ENCODE measurements at regions not wholly inside any gene's neighbourhood (a gene's known extent, or its start where the extent isn't known, plus 50 kb on each side); places are given as distances from the start of the nearest gene placed in this dataset.

DNA sequence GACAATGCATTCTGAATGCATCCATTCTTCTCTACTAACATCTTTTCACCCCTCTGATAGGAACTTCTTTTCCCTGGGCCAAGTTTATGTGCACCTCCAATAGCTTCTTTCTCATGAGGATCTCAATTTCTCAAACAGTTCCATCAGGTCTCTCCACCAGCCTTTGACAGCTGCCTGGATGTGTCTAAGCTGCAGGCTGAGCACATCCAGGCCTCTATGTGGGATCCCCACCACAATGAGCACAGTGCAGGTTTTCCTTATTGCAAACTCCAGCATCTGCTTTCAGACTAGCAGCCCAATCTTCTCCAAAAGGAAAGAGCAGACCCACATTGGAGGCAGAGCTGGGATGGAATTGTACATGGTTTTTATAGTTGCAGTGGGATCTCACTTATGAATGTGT lies 145.3 kb upstream of the TBX20 start:
- H3K4me3 ChIP-seq: no peak overlapping the region
- no peaks in the 10 kb centered on the region for H3K4me1 ChIP-seq
- no peak for DNase-seq
- H3K27me3 ChIP-seq: no peaks in the 10 kb centered on the region
- no peaks in the 10 kb centered on the region for H3K36me3 ChIP-seq
- intact Hi-C loops (cut with DNase I): no loop called here
- no peak for TF ChIP-seq CTCF (IDR thresholded peaks at IDR 0.05)
- no peak overlapping the region for H3K27ac ChIP-seq
- no peaks in the 10 kb centered on the region for H3K9me3 ChIP-seq
- no peak for ATAC-seq

DNA sequence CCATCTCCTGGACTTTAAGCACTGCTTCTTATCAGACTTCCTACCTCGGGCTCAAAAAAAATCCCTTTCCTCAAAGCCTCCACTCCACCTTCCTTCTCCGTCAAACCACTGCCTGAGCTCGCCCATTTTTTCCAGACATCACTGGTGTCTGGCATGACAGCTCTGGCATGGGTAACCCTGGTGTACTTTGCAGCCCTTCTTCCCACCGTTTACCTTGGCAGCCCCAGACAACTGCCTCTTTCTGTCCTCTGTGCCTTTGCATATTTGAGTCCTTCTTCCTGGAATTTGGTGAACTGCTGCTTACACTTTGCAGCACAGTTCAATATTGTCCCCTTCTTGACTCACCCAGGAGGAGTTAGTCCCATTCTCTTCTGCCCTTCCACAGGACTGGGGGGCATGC lies 144.6 kb upstream of the TBX20 start:
- H3K4me1 ChIP-seq: no peaks in the 10 kb centered on the region
- no peak for DNase-seq
- no peak for TF ChIP-seq CTCF (IDR thresholded peaks at IDR 0.05)
- no peak overlapping the region for H3K27ac ChIP-seq
- no peak for ATAC-seq
- H3K36me3 ChIP-seq: no peaks in the 10 kb centered on the region
- intact Hi-C loops (cut with DNase I): no loop called here
- H3K27me3 ChIP-seq: peaks cover 0 to 5% of the 10 kb centered on the region in 2 donors
- no peak overlapping the region for H3K4me3 ChIP-seq
- no peaks in the 10 kb centered on the region for H3K9me3 ChIP-seq

- no peak for DNase-seq
- intact Hi-C loops (cut with DNase I): no loop called here
These were observed 136.2 kb upstream of the TBX20 start for GRCh38 chr7:35390146-35390545.

GRCh38 chr7:35389636-35390035 lies 135.7 kb upstream of the TBX20 start:
- Histone ChIP-seq H3K4me1 (no peaks in the 10 kb centered on the region), H3K27me3 (peaks cover 0 to 5% of the 10 kb centered on the region in 2 donors), H3K9me3 (no peaks in the 10 kb centered on the region), H3K36me3 (no peaks in the 10 kb centered on the region), H3K27ac (no peak overlapping the region), H3K4me3 (no peak overlapping the region)
- intact Hi-C loops (cut with DNase I): no loop called here
- DNase-seq: no peak
- ATAC-seq: no peak
- TF ChIP-seq CTCF (IDR thresholded peaks at IDR 0.05): no peak

More at GRCh38 chr7:35390146-35390545, 136.2 kb upstream of the TBX20 start:
- no peaks in the 10 kb centered on the region for H3K36me3 ChIP-seq
- ATAC-seq: no peak
- no peaks in the 10 kb centered on the region for H3K4me1 ChIP-seq
- no peak overlapping the region for H3K4me3 ChIP-seq
- TF ChIP-seq CTCF (IDR thresholded peaks at IDR 0.05): no peak
- H3K9me3 ChIP-seq: no peaks in the 10 kb centered on the region
- no peak overlapping the region for H3K27ac ChIP-seq
- peaks cover 0 to 5% of the 10 kb centered on the region in 2 donors for H3K27me3 ChIP-seq

GRCh38 chr7:35386816-35387706 lies 133.2 kb upstream of the TBX20 start:
- Histone ChIP-seq H3K27ac (no peak overlapping the region), H3K9me3 (no peaks in the 10 kb centered on the region), H3K4me1 (no peaks in the 10 kb centered on the region), H3K27me3 (no peaks in the 10 kb centered on the region), H3K36me3 (no peaks in the 10 kb centered on the region), H3K4me3 (no peak overlapping the region)
- intact Hi-C loops (cut with DNase I): no loop called here
- no peak for TF ChIP-seq CTCF (IDR thresholded peaks at IDR 0.05)
- DNase-seq: no peak
- no peak for ATAC-seq
